ENCODE measurements at regions not wholly inside any gene's neighbourhood (a gene's known extent, or its start where the extent isn't known, plus 50 kb on each side); places are given as distances from the start of the nearest gene placed in this dataset.
"Not testable (repeated sequence)": the region's sequence is repeated elsewhere in the genome, so short reads cannot be mapped to it uniquely, and the experiment has no call there.

DNA sequence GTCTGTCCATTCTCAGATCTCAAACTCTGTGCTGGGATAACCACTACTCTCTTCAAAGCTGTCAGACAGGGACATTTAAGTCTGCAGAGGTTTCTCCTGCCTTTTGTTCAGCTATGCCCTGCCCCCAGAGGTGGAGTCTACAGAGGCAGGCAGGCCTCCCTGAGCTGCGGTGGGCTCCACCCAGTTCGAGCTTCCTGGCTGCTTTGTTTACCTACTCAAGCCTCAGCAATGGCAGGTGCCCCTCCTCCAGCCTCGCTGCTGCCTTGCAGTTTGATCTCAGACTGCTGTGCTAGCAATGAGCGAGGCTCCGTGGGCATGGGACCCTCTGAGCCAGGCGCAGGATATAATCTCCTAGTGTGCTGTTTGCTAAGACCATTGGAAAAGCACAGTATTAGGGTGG, 53.1 kb upstream of the HUNK start:
- not testable (repeated sequence) for DNase-seq

DNA sequence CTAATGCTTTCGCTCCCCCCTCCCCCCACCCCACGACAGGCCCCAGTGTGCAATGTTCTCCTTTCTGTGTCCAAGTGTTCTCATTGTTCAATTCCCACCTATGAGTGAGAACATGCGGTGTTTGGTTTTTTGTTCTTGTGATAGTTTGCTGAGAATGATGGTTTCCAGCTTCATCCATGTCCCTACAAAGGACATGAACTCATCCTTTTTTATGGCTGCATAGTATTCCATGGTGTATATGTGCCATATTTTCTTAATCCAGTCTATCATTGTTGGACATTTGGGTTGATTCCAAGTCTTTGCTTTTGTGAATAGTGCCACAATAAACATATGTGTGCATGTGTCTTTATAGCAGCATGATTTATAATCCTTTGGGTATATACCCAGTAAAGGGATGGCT, 58.5 kb upstream of the HUNK start:
- not testable (repeated sequence) for DNase-seq

DNA sequence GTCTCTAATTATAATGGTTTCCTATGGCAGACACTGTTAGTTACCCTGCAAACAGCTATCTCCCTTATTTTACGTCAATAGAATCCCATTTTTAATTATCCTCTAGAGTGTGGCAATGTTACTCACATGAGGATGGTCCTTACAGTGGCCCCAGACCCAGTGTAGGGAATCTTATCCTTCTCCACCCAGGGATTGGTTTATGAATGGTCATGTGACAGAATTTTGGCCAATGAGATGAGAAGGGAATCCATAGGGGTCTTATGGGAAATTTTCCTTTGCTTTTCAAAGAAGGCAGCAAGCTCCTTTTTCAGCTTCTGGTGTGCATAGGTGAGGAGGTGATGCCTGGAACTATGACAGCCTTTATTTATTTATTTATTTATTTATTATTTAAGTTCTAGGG, 59.0 kb upstream of the HUNK start:
- DNase-seq, result no peak

DNA sequence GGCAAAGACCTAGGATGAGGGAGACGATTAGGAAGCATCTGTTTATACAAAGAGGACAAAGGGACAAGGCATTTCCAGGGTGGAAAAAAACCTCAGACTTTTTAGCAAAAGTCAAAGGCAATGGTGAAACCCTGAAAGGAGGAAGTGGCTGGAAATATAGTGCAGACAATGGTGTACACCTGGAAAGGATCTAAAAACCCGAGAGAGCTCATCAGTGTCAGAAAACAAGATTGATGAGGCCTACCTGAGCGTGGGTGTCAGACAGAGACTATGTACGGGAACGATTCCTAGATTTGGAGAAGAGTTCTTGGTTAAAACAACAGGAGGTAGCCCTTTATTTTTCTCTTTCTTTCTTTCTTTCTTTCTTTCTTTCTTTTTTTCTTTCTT, 68.8 kb upstream of the HUNK start:
- DNase-seq, result no peak

DNA sequence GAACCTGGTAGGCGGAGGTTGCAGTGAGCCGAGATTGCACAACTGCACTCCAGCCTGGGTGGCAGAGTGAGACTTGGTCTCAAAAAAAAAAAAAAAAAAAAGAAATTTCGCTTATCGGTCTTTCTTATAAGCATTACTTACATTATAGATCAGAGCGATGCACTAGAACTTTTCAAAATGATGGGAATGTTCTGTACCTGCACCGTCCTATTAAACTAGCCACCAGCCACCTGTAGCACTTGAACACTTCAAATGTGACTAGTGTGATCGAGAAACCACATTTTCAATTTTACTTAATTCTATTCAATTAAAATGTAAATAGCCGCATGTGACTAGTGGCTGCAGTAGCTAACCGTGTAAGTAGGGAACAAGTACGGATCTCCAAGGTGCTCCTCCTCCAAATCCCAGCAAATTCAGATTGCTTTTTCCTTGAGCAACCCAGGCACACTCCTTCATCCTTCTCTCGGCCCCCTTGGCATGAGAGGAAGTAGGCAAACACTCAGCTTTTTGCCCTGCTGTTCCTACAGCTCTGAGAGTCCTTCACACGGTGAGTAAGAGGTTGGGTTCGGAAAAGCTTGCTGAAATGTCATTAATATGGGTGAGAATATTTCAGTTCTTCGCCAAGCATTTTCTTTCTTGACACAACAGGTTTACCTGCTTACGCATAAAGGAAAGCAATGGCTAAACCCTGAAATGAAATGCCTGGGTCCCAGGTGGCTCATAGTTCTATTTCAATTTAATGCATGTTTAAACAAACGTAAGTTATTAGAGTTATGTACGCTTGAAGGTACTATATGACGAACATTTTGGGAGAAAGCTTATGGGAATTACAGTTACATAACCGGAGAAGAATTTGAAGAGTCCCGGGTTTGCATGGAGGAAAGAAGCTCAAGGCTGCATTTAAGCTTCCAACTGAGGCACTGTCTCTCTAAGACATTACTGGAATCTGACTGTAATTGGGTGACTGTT, 69.5 kb upstream of the HUNK start:
- DNase-seq, result no peak

DNA sequence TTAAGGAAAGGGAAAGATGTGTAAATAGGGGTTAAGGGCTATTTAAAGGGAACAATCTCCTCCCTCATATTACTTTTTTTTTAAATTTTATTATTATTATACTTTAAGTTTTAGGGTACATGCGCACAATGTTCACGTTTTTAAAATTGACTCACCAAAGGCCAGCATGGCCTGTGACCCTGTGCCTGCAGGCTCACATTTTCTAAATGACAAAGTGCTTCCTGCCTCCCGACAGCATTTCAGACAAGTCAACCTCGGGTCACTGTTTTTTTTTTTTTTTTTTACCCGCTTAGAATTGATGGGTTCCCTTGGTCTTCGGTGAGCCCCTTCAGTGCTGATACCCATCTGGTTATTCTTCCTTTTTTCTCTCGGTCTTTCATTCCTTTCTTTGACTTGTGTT, 70.4 kb upstream of the SCAF4 start:
- DNase-seq, result no peak

DNA sequence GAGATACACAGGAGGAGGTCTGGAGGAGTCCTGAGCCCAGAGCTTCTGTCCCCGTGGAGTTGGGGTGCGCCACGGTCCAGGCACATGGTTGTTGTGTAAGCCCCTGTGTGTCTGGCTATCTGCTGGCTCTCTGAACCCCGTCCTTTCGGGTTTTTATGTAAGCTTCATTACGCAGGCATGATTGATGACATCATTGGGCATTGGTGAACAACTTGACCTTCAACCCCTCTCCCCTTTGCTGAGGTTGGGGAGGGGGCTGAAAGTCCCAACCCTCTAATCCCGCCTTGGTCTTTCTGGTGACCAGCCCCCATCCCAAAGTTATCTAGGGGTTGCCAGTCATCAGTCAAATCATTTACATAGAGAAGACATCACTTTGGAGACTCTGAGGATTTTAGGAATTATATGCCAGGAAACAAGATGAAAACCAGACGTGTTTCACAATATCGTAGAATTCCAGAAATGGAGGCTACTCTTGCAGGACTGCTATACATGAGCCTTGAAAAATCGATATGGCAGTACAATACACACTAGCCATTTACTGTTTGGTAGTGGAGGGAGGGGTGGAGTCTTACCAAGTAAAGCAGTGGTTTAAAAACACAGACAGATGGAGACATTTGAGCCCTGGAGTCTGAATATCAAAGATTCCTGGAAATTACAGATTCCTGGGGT, 69.8 kb upstream of the SCAF4 start:
- DNase-seq, result no peak

DNA sequence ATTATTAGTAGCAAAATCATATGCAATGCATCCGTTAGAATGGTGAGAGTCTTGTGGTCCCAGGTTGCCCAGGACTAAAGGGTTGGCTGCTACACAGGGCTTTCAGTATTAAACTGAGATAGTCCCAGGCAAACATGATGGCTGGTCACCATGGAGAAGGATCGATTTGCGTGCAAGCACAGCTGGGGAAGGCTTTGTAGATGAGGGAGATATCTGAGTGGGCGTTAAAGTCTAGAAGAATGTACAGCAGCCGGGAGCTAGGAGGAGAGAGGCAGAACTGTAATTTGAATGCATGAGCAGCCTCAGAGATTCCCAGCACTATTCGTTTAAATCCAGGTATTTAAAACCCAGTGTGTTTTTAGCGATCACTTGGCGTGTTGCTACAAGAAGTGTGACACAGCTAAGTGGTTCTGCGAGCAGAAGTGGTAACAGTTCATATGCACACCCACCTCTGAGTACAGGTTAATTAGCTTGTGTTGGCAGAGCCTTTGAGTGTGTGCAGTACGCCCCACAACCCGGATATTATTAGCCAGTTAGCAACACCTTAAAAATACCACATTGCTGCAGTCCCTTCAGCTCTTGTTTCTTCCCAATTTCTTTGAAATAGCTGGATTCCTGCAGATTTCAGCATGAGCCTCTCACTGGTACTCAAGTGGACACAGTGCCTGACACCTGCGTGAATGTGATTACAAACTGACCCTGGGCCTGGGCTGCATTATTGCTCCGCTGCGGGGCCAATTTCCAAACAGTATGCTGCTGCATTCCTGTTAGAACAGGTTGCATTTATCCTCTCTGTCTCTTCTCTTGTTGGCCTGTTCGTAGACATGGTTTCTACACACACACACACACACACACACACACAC, 67.2 kb upstream of the SCAF4 start:
- no peak for DNase-seq

DNA sequence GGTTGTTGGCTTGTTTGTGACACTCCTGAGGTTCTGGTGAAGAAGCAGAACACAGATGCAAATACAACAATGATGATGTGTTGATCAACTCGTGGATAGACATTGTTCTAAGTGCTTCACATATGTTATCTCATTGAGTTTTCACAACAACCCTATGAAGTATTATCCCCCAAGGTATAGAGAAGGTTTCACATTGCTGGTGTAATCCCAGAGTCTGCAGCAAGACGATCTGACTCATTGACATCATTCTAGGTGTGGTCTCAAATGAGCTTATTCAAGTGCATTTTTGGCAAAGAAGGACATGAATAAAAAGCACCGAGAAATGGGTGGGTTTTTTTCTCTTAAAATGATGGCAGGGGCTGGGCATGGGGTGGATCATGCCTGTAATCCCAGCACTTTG, 64.1 kb upstream of the SCAF4 start:
- no peak for DNase-seq

DNA sequence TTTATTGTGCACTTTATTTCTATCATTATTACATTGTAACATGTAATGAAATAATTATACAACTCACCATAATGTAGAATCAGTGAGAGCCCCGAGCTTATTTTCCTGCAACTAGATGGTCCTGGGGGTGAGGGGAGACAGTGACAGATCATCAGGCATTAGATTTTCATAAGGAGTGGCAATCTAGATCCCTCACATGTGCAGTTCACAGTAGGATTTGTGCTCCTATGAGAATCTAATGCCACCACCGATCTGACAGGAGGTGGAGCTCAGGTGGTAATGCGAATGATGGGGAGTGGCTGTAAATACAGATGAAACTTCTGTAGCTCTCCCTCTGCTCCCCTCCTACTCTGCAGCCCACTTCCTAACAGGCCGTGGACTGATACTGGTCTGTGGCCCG, 58.5 kb upstream of the SCAF4 start:
- DNase-seq, result not testable (repeated sequence)

DNA sequence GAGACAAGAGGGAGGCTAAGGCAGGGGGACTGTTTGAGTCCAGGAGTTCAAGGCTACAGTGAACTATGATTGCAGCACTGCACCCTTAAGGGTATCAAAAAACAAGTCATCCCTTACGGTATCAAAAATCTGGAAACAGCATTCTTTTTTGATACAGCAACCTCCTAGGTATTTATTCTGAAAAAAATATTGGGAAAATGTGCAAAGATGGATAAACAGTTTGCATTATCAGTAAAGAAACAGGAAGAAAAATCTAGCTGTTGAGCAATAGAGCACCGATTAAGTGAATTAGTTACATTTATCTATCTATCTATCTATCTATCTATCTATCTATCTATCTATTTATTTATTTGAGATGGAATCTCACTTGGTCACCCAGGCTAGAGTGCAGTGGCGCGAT, 56.7 kb upstream of the SCAF4 start:
- DNase-seq, result no peak

DNA sequence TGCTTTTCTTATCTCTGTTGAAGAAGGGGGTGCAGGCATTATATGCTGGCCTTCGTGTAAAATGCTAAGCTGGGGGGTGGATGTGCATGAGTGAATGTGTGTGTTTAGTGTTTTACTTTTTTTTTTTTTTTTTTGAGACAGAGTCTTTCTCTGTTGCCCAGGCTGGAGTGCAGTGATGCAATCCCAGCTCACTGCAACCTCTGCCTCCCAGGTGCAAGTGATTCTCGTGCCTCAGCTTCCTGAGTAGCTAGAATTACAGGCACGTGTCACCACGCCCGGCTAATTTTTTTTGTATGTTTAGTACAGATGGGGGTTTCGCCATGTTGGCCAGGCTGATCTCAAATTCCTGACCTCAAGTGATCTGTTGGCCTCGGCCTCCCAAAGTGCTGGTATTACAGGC, 55.8 kb upstream of the SCAF4 start:
- DNase-seq, result not testable (repeated sequence)

DNA sequence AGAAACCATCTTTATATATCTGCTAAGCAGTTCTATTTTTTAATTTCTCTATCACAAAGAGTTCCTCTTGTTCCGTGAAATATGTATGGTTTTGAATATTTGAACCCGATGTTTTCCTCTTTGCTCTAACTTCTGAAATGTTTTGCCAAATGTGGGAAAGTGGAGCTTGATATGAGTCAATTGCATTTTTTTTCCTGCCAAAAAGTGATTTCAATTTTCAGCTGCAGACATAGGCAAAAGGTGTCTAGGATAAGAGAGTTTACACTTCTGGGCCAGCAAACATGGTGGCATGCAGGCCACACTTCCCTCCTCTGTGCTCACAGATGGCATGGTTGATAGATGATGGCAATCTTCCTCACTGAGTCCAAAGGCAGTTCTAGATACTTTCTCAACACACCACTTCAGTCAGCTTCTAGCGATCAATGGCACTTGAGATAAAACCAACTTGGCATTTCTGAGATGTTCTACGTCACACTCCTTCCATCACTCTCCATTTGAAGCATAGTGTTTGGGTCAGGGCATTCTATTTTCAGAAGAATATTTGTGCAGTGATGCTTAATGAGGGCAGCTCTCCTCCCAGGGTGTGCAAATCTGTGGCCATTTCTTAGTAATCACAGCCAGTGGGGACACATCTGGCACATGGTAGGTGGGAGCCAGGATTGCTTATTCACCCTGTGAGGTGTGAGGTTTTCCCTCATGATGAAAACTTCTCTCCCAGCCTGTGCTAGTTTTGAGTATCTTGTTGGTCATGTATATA, 54.4 kb upstream of the SCAF4 start:
- DNase-seq, result no peak

DNA sequence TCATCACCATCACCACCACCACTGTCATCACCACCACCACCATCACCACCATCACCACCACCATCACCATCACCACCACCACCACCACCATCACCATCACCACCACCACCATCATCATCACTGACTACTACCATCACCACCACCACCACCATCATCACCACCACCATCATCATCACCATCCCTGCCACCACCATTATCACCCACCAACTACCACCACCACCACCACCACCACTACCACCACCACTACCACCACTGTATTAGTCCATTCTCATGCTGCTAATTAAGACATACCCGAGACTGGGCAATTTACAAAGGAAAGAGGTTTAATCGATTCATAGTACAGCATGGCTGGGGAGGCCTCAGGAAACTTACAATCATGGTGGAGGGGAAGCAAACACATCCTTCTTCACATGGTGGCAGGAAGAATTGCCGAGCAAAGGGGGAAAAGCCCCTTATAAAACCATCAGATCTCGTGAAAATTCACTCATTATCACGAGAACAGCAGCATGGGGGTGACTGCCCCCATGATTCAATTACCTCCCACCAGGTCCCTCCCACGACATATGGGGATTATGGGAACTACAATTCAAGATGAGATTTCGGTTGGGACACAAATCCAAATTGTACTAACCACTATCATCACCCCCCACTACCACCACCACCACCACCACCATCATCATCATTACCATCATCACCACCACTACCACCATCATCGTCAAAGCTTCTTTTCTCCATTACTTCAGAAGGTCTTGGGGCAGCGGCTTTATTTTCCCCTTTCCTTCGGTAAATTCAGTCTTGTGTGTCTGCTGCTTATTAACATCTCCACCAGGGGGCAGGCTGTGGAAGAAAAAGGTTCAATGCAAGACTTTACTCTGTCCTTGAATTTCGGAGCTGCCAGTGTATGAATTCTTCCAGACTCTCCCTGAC, 53.6 kb upstream of the SCAF4 start:
- DNase-seq, result peak; percentile 30 to 42

DNA sequence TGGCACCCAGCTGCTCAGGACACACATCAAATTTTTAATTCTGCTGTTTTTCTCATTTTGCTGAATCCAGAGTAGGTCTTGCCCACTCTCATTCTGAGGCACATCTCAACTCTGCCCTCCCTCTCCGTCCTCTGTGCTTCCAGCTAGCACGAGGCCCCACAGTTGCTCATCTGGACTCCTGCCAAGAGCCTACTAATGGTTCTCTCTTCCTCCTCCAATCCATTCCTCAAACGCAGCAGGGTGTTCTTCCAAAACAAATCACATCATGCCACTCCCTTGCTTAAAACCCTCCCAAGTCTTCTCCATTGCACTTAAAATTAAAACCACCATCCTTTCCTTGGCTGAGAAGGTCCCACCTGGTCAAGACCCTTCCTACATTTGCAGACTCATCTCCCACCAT, 49.8 kb upstream of the SCAF4 start:
- no peak for DNase-seq
